Colonic mucosa (tissue), 4 donors: ENCODE measurements at regions not wholly inside any gene's neighbourhood (a gene's known extent, or its start where the extent isn't known, plus 50 kb on each side); places are given as distances from the start of the nearest gene placed in this dataset.

ENCODE experiments used
- DNase-seq: peaks from one replicate; pipeline ENCODE4 v3.0.0-alpha.2; 2020
- H3K27ac ChIP-seq: fragments of 200-600 bp; one replicate; pipeline ENCODE4 v1.8.0; 2021
- H3K27me3 ChIP-seq: fragments of 200-600 bp; one replicate; pipeline ENCODE4 v1.8.0; 2021
- H3K36me3 ChIP-seq: fragments of 200-600 bp; one replicate; pipeline ENCODE4 v1.8.0; 2021
- H3K4me1 ChIP-seq: fragments of 200-600 bp; one replicate; pipeline ENCODE4 v1.8.0; 2021; ENCODE audit warnings: mild to moderate bottlenecking
- H3K4me3 ChIP-seq: fragments of 200-600 bp; one replicate; pipeline ENCODE4 v1.8.0; 2021
- H3K9ac ChIP-seq, 2 donors: one replicate each; pipeline ENCODE4 v1.7.0; 2013; ENCODE audit warnings: control low read depth in 2 of 2, low read depth in 2 of 2, low read length in 2 of 2
- H3K9me3 ChIP-seq: fragments of 200-600 bp; one replicate; pipeline ENCODE4 v1.8.0; 2021
- CTCF ChIP-seq: fragments of 200-600 bp; IDR thresholded peaks from one replicate; pipeline ENCODE4 v1.8.0; 2022; ENCODE audit warnings: antibody characterized with exemption, mild to moderate bottlenecking
- intact Hi-C: fragments of 100-400 bp; cut with DNase I; formaldehyde crosslinking; loops from one replicate; pipeline ENCODE4 v1.14.1; 2022
- donor health status: healthy.
- donor health status: DM: no; HTN: no; CAD: no.
- donor health status: DM: no; HTN: no; CAD: no.

- DNase-seq = no peak
- Histone ChIP-seq H3K4me1 (no peaks in the 10 kb centered on the region), H3K4me3 (no peak overlapping the region), H3K9me3 (no peaks in the 10 kb centered on the region), H3K9ac (no peak overlapping the region), H3K27ac (no peak overlapping the region), H3K36me3 (no peaks in the 10 kb centered on the region), H3K27me3 (no peaks in the 10 kb centered on the region)
- intact Hi-C loops = no loop called here
- TF ChIP-seq CTCF = no peak
These were observed 136.7 kb upstream of the CWC22 start for GRCh38 chr2:180143633-180144337.

DNA sequence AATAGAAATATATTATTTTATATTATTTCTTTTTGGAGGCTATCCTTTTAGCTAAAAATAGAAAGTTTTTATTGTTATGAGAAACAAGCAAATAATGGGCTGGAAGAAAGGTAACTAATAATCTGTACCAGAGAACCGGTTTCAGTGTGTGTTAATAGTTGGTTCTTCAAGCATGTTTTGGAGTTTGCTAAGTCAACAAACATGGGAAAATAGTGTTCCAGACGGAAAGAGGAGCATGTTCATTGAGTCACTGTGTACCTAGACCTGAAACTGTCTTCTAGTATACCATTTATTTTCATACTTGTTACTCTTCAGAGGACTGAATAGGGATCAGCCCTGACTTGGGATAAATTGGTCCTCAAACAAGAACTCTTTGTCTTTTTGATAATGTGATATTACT is 134.5 kb upstream of the CWC22 start:
- Histone ChIP-seq H3K27me3 (no peaks in the 10 kb centered on the region), H3K9me3 (no peaks in the 10 kb centered on the region), H3K4me1 (no peaks in the 10 kb centered on the region), H3K36me3 (no peaks in the 10 kb centered on the region), H3K9ac (no peak overlapping the region), H3K27ac (no peak overlapping the region), H3K4me3 (no peak overlapping the region)
- DNase-seq = no peak
- intact Hi-C loops = no loop called here
- TF ChIP-seq CTCF = no peak

- no peak for DNase-seq
- Histone ChIP-seq H3K9me3 (no peaks in the 10 kb centered on the region), H3K4me3 (no peak overlapping the region), H3K9ac (no peak overlapping the region), H3K4me1 (no peaks in the 10 kb centered on the region), H3K27me3 (no peaks in the 10 kb centered on the region), H3K27ac (no peak overlapping the region), H3K36me3 (no peaks in the 10 kb centered on the region)
- intact Hi-C loops = no loop called here
- no peak for TF ChIP-seq CTCF
These were observed 126.6 kb upstream of the CWC22 start for GRCh38 chr2:180133736-180134135.

DNA sequence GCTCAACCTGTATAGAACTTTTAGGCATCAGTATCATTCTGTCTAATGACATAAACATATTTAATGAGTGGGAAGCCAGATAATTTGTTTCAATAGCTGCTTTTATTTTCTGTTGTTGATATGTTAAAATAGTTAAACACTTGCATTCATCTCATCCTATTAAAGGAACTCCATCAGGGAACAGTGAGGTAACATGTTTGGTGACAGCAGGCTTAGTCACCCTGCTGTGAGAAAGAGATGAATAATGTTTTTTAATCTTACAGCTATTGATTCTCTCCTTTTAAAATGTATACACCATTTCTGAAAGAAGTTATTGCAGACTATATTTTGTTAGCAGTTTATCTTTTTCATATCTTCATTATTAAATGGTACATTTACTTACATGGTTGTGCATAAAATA is 123.3 kb upstream of the CWC22 start:
- Histone ChIP-seq H3K4me1 (no peaks in the 10 kb centered on the region), H3K4me3 (no peak overlapping the region), H3K9ac (no peak overlapping the region), H3K9me3 (no peaks in the 10 kb centered on the region), H3K36me3 (no peaks in the 10 kb centered on the region), H3K27me3 (no peaks in the 10 kb centered on the region), H3K27ac (no peak overlapping the region)
- intact Hi-C loops = no loop called here
- TF ChIP-seq CTCF = no peak
- DNase-seq = no peak

- TF ChIP-seq CTCF = no peak
These were observed 121.8 kb upstream of the CWC22 start for GRCh38 chr2:180128861-180129260.

More at GRCh38 chr2:180128861-180129260, 121.8 kb upstream of the CWC22 start:
- Histone ChIP-seq H3K27ac (no peak overlapping the region), H3K36me3 (no peaks in the 10 kb centered on the region), H3K4me1 (no peaks in the 10 kb centered on the region), H3K9ac (no peak overlapping the region), H3K27me3 (no peaks in the 10 kb centered on the region), H3K9me3 (no peaks in the 10 kb centered on the region), H3K4me3 (no peak overlapping the region)
- DNase-seq = no peak
- intact Hi-C loops = loop anchor here (5.0 kb wide), 1 partner anchor 1338 kb away; no protein-coding TSS in a partner anchor
